Dermis blood vessel endothelial cell (primary cell): ENCODE measurements at regions not wholly inside any gene's neighbourhood (a gene's known extent, or its start where the extent isn't known, plus 50 kb on each side); places are given as distances from the start of the nearest gene placed in this dataset.
"Not testable (repeated sequence)": the region's sequence is repeated elsewhere in the genome, so short reads cannot be mapped to it uniquely, and the experiment has no call there.

Experiments
- DNase-seq: peaks from one replicate; pipeline ENCODE4 v3.0.0; 2010

DNA sequence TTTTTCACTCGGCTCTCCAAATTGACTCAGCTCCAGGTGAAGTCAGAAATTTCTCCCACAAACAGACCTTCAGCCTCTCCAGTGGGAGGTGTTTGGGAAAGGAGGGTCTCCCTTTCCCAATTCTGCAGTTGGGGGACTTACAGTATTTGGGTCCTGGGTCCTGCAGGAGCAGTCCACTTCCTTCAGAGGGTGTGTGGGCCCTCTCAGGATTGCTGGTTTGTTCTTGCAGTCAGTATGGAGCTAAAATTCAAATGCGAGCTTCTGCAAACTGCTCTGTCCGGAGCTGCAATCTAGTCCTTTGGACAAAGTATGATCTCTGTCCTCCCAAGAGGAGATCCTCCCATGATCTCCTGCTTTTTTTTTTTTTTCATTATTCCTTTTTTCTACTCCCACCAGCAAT is 87.9 kb upstream of the MSTN start:
- DNase-seq: no peak

- DNase-seq: no peak
These were observed 87.4 kb upstream of the MSTN start for GRCh38 chr2:190149908-190150307.

DNA sequence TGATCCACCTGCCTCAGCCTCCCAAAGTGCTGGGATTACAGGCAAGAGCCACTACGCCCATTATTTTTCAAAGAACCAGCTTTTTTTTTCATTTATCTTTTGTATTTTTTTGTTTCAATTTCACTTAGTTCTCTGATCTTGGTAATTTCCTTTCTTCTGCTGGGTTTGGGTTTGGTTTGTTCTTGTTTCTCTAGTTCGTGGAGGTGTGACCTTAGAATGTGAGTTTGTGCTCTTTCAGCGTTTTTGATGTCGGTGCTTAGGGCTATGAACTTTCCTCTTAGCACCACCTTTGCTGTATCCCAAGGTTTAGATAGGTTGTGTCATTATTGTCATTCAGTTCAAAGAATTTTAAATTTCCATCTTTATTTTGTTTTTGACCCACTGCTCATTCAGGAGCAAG is 86.7 kb upstream of the MSTN start:
- no peak for DNase-seq

DNA sequence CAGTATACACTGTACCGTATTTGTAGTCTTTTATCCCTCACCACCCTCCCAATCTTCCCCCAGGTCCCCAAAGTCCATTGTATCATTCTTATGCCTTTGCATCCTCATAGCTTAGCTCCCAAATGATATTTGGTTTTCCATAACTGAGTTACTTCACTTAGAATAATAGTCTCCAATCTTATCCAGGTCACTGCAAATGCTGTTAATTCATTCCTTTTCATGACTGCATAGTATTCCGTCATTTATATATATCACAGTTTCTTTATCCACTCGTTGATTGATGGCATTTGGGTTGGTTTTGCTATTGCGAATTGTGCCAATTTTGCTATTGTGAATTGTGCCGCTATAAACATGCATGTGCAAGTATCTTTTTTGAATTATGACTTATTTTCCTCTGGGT is 83.6 kb upstream of the MSTN start:
- DNase-seq: not testable (repeated sequence)

DNA sequence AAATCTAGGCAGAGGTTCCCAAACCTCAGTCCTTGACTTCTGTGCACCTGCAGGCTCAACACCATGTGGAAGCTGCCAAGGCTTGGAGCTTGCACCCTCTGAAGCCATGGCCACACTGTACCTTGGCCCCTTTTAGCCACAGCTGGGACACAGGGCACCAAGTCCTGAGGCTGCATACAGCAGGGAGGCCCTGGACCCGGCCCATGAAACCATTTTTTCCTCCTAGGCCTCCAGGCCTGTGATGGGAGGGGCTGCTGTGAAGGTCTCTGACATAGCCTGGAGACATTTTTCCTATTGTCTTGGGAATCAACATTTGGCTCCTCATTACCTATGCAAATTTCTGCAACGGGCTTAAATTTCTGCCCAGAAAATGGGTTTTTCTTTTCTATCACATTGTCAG is 77.9 kb upstream of the MSTN start:
- not testable (repeated sequence) for DNase-seq

DNA sequence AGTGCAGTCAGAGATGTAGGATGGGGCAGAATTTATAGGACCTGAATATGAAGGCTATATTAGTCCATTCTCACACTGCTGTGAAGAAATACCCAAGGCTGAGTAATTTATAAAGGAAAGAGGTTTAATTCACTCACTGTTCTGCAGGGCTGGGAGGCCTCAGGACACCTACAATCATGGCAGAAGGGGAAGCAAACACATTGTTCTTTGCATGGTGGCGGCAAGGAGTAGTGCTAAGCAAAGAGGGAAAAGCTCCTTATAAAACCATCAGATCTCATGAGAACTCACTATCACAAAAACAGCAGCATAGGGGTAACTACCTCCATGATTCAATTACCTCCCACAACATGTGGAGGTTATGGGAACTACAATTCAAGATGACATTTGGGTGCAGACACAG is 76.8 kb upstream of the MSTN start:
- DNase-seq: no peak

DNA sequence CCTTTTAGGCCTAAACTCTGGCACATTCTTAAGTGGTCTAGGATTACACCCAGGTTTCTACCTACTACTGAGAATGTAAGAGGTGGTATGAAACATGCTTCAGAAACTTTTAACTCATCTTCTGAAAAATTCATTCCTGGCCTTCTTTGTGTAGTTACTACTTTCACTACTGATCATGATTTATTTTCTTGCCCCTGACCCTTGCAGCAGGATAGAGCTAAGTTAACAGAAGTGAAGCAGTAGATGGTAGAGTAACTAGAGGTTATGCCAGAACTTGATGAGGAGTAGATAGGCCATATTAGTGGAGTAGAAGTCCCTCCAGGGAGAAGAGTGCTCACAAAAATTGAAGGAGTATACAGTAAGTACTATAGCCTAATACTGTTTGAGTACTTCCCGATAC is 75.5 kb upstream of the MSTN start:
- no peak for DNase-seq

GRCh38 chr2:190137561-190137960 is 75.0 kb upstream of the MSTN start:
- DNase-seq: no peak

DNA sequence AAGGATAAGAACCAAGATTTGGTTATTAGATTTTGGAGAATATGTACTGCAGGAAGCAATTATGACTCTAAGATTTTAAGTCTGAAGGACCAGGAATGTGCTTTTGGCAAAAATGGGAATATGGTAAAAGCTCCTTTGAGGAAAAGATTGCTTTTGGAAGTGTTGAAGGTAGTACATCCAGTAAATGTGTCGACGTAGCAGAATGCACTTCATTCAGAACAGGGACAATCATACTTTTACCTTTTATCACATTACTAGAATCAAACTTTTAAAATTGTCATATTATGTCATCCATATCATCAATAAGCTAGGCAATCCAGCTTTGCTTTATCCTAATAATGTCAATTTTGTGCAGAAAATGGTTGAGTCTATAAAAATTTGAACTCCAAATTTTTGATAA is 74.3 kb upstream of the MSTN start:
- no peak for DNase-seq

DNA sequence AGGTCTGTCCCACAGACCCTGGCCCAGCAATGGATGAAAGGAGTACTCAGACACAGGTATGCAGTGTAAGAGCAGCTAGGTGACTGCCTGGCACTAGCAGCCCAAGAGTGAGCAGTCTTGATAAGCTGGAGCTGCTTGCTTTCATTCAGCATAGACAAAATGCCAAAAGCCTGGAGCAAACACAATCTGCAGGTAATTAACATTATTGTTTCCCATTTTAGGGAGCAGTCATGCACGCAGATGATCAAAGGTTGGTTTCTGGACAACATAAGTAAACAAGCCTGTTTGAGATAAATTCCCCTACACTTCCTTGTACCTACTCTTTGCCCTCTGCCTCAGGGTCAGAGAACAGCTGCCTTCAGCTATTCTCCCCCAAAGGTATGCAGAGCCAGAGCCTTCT is 73.7 kb upstream of the MSTN start:
- no peak for DNase-seq

GRCh38 chr2:190129421-190130199 is 67.1 kb upstream of the MSTN start:
- DNase-seq: no peak

- no peak for DNase-seq
These were observed 65.1 kb upstream of the MSTN start for GRCh38 chr2:190127651-190128050.

DNA sequence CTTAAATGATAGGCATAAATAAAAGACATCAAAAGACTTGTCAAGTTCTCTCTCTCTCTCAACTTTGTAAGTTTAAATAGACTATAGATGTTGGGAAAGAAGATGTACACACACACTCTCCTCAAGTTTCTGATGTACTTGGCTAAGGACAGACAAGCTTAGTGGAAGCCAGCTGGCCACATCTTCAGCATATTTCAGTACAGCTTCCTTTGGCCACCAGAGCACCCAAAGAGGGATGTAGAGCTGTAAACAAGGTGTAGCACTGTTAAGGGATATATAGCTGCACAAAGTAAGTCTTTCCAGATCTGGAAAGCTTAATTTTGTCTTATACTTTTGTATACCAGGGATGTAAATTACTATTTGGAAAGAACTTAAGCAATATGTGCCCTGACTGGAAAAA is 64.3 kb upstream of the MSTN start:
- no peak for DNase-seq

GRCh38 chr2:190123956-190124355 is 61.4 kb upstream of the MSTN start:
- DNase-seq: no peak

GRCh38 chr2:190121971-190122370 is 59.4 kb upstream of the MSTN start:
- DNase-seq: peak; percentile 53

GRCh38 chr2:190121305-190121704 is 58.8 kb upstream of the MSTN start:
- DNase-seq: no peak

DNA sequence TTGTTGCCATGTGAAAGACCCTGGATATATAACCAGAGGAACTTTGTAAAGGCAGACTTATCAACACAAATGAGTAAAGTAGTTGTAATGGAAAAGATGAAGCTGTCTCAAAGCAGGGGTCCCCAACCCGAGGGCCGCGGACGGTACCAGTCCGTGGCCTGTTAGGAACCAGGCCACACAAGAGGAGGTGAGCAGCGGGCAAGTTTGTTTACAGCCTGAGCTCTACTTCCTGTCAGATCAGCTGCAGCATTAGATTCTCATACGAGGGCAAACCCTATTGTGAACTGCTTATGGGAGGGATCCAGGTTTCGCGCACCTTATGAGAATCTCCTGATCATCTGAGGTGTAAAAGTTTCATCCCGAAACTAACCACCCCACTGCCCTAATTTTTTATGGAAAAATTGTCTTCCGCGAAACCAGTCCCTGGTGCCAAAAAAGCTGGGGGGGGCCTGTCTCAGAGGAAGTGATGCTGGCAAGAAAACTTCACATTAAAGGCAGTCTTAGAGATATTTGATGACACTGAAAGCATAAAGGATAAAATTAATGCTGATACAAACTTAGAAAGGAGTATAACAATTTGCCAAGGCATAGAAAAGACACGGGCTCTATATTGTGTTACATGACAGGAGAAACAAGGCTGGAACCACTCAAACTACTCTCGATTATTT is 57.5 kb upstream of the MSTN start:
- DNase-seq: peak; percentile 34

- DNase-seq: peak; percentile 24
These were observed 56.7 kb upstream of the MSTN start for GRCh38 chr2:190119257-190119656.

DNA sequence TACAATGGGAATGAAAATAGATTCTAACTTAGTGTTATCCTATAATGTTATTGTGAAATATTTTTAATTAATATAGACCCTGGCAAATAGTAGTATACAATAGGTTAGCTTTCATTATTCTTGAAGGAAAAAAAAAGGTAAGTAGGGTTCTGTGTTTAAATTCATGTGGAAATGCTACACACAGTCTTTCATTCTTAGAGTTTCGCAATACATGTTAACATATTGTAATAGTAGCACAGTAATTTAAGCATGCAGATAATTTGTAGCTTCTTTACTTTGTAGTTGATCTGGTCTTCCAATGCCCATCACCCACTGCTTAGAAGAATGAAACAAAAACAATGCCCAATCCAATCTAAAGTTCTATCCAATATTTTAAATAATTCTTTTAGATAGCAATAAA is 54.8 kb upstream of the MSTN start:
- no peak for DNase-seq

- no peak for DNase-seq
These were observed 50.5 kb upstream of the MSTN start for GRCh38 chr2:190113000-190113399.
